ENCODE measurements at regions not wholly inside any gene's neighbourhood (a gene's known extent, or its start where the extent isn't known, plus 50 kb on each side); places are given as distances from the start of the nearest gene placed in this dataset.
"Not testable (repeated sequence)": the region's sequence is repeated elsewhere in the genome, so short reads cannot be mapped to it uniquely, and the experiment has no call there.

GRCh38 chr4:81724925-81725329, 253.2 kb upstream of the RASGEF1B start:
- DNase-seq (ENCODE audit: low read depth in 2 of 2) = peak; percentile 29 to 32

- peak in 1 of 2 donors; percentile 21 for DNase-seq (ENCODE audit: low read depth in 2 of 2)
Observed at GRCh38 chr4:81723927-81724587, 252.3 kb upstream of the RASGEF1B start.

GRCh38 chr4:81723019-81723884, 251.5 kb upstream of the RASGEF1B start:
- no peak for DNase-seq (ENCODE audit: low read depth in 2 of 2)

GRCh38 chr4:81722290-81722851, 250.7 kb upstream of the RASGEF1B start:
- DNase-seq (ENCODE audit: low read depth in 2 of 2) = no peak

- no peak for DNase-seq (ENCODE audit: low read depth in 2 of 2)
Observed at GRCh38 chr4:81715757-81716156, 244.1 kb upstream of the RASGEF1B start.

GRCh38 chr4:81715357-81715756, 243.7 kb upstream of the RASGEF1B start:
- not testable (repeated sequence) for DNase-seq (ENCODE audit: low read depth in 2 of 2)

GRCh38 chr4:81714291-81714690, 242.6 kb upstream of the RASGEF1B start:
- DNase-seq (ENCODE audit: low read depth in 2 of 2) = no peak

GRCh38 chr4:81712714-81713113, 241.0 kb upstream of the RASGEF1B start:
- DNase-seq (ENCODE audit: low read depth in 2 of 2) = no peak

GRCh38 chr4:81704461-81704860, 232.8 kb upstream of the RASGEF1B start:
- no peak for DNase-seq (ENCODE audit: low read depth in 2 of 2)

GRCh38 chr4:81700189-81700588, 228.5 kb upstream of the RASGEF1B start:
- DNase-seq (ENCODE audit: low read depth in 2 of 2) = no peak

GRCh38 chr4:81698538-81699296, 227.0 kb upstream of the RASGEF1B start:
- DNase-seq (ENCODE audit: low read depth in 2 of 2) = no peak

- no peak for DNase-seq (ENCODE audit: low read depth in 2 of 2)
Observed at GRCh38 chr4:81694176-81694913, 222.6 kb upstream of the RASGEF1B start.

- DNase-seq (ENCODE audit: low read depth in 2 of 2) = no peak
Observed at GRCh38 chr4:81690871-81691270, 219.2 kb upstream of the RASGEF1B start.

GRCh38 chr4:81688085-81688484, 216.4 kb upstream of the RASGEF1B start:
- no peak for DNase-seq (ENCODE audit: low read depth in 2 of 2)

GRCh38 chr4:81687471-81687870, 215.8 kb upstream of the RASGEF1B start:
- no peak for DNase-seq (ENCODE audit: low read depth in 2 of 2)

GRCh38 chr4:81685104-81685503, 213.4 kb upstream of the RASGEF1B start:
- DNase-seq (ENCODE audit: low read depth in 2 of 2) = no peak

- no peak for DNase-seq (ENCODE audit: low read depth in 2 of 2)
Observed at GRCh38 chr4:81684352-81684751, 212.6 kb upstream of the RASGEF1B start.

- DNase-seq (ENCODE audit: low read depth in 2 of 2) = no peak
Observed at GRCh38 chr4:81682492-81682891, 210.8 kb upstream of the RASGEF1B start.

GRCh38 chr4:81679315-81679714, 207.6 kb upstream of the RASGEF1B start:
- DNase-seq (ENCODE audit: low read depth in 2 of 2) = no peak

- DNase-seq (ENCODE audit: low read depth in 2 of 2) = no peak
Observed at GRCh38 chr4:81678801-81679200, 207.1 kb upstream of the RASGEF1B start.

- DNase-seq (ENCODE audit: low read depth in 2 of 2) = no peak
Observed at GRCh38 chr4:81676537-81676936, 204.8 kb upstream of the RASGEF1B start.

All from stimulated activated CD4-positive, alpha-beta T cell treated with anti-CD3 and anti-CD28 coated beads, Interleukin-1b, Interleukin-23, amount 100 ng/mL, for 4 hours (primary cell).